HL-60 (cell line): ENCODE measurements at regions not wholly inside any gene's neighbourhood (a gene's known extent, or its start where the extent isn't known, plus 50 kb on each side); places are given as distances from the start of the nearest gene placed in this dataset.

ENCODE experiments used
- CTCF ChIP-seq: IDR thresholded peaks from one replicate; pipeline ENCODE4 v1.5.1; 2011; ENCODE audit warnings: low read length, control low read depth, inconsistent platforms; ENCODE audit not compliant: insufficient read depth
- GABPA ChIP-seq: IDR thresholded peaks from 2 replicates; pipeline ENCODE4 v1.6.1; 2012; ENCODE audit warnings: low read depth

DNA sequence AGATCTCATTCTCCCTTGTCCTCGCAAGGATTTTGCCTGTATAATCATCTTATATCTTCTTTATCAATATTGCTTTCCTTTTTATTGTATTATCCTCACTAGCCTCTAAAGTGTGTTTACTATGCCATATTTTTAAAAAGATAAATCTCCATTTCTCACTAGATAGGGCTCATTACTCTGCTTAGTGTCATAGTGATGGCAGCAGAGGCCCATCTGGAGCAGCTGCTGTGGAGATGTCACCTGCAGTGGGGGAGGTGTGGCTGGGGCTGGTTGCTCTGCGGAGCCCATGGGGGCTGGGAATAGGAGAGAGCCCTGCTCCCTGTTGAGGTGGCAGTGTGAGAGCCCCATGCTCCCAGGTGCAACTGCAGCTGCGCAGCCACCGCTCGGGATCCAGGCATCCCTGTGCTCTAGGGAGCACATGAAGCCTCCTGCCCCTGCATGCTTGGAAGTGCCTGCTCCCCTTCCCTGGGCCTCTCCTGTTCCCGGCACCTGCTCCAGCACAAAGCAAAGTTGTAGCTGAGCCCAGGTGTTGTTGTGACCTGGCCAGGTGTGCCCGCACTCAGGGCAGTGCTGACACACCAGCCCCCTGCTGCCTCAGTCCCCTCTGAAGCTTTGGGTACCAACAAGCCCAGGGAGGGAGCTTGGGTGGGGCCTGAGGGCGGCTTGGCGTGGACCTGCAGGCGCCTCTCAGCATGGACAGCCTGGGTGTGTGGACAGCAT, 144.6 kb upstream of the MRPS30 start:
- TF ChIP-seq CTCF (no peak), GABPA (no peak)
